ENCODE measurements at regions not wholly inside any gene's neighbourhood (a gene's known extent, or its start where the extent isn't known, plus 50 kb on each side); places are given as distances from the start of the nearest gene placed in this dataset.
"Not testable (repeated sequence)": the region's sequence is repeated elsewhere in the genome, so short reads cannot be mapped to it uniquely, and the experiment has no call there.

- intact Hi-C loops (cut with DNase I) = no loop called here
- DNase-seq = no peak
Observed at GRCh38 chr4:4655011-4655410, 113.2 kb upstream of the STX18 start.

- intact Hi-C loops (cut with DNase I) = no loop called here
- no peak for DNase-seq
Observed at GRCh38 chr4:4651811-4652755, 110.2 kb upstream of the STX18 start.

GRCh38 chr4:4647041-4647440 is 105.2 kb upstream of the STX18 start:
- intact Hi-C loops (cut with DNase I) = no loop called here
- DNase-seq = no peak

- no peak for DNase-seq
- intact Hi-C loops (cut with DNase I) = no loop called here
Observed at GRCh38 chr4:4645743-4646142, 103.9 kb upstream of the STX18 start.

- intact Hi-C loops (cut with DNase I) = not testable (repeated sequence)
Observed at GRCh38 chr4:4644277-4644676, 102.4 kb upstream of the STX18 start.

GRCh38 chr4:4643743-4644142 is 101.9 kb upstream of the STX18 start:
- intact Hi-C loops (cut with DNase I); DNase-seq: not testable (repeated sequence)

More at GRCh38 chr4:4644277-4644676, 102.4 kb upstream of the STX18 start:
- not testable (repeated sequence) for DNase-seq

GRCh38 chr4:4643306-4643705 is 101.5 kb upstream of the STX18 start:
- no peak for DNase-seq
- intact Hi-C loops (cut with DNase I) = no loop called here

GRCh38 chr4:4642496-4643000 is 100.7 kb upstream of the STX18 start:
- no peak for DNase-seq
- intact Hi-C loops (cut with DNase I) = no loop called here

- DNase-seq = no peak
Observed at GRCh38 chr4:4641661-4642495, 100.0 kb upstream of the STX18 start.

GRCh38 chr4:4641254-4641653 is 99.4 kb upstream of the STX18 start:
- intact Hi-C loops (cut with DNase I) = no loop called here
- no peak for DNase-seq

More at GRCh38 chr4:4641661-4642495, 100.0 kb upstream of the STX18 start:
- intact Hi-C loops (cut with DNase I) = no loop called here

- intact Hi-C loops (cut with DNase I) = no loop called here
- DNase-seq = no peak
Observed at GRCh38 chr4:4640692-4641091, 98.8 kb upstream of the STX18 start.

- DNase-seq = no peak
- intact Hi-C loops (cut with DNase I) = no loop called here
Observed at GRCh38 chr4:4639370-4639769, 97.5 kb upstream of the STX18 start.

GRCh38 chr4:4637710-4638109 is 95.9 kb upstream of the STX18 start:
- DNase-seq = no peak
- intact Hi-C loops (cut with DNase I) = no loop called here

GRCh38 chr4:4633431-4633830 is 91.6 kb upstream of the STX18 start:
- DNase-seq = no peak
- intact Hi-C loops (cut with DNase I) = no loop called here

GRCh38 chr4:4631150-4631549 is 89.3 kb upstream of the STX18 start:
- intact Hi-C loops (cut with DNase I) = no loop called here
- DNase-seq = no peak

- no peak for DNase-seq
- intact Hi-C loops (cut with DNase I) = no loop called here
Observed at GRCh38 chr4:4627906-4628305, 86.1 kb upstream of the STX18 start.

GRCh38 chr4:4627111-4627510 is 85.3 kb upstream of the STX18 start:
- intact Hi-C loops (cut with DNase I) = no loop called here
- DNase-seq = no peak

- intact Hi-C loops (cut with DNase I) = no loop called here
- no peak for DNase-seq
Observed at GRCh38 chr4:4625488-4625887, 83.6 kb upstream of the STX18 start.

GRCh38 chr4:4624276-4624897 is 82.5 kb upstream of the STX18 start:
- intact Hi-C loops (cut with DNase I) = no loop called here

GRCh38 chr4:4619821-4620220 is 78.0 kb upstream of the STX18 start:
- intact Hi-C loops (cut with DNase I) = no loop called here
- no peak for DNase-seq

More at GRCh38 chr4:4624276-4624897, 82.5 kb upstream of the STX18 start:
- DNase-seq = no peak

All from head of caudate nucleus (tissue), 42 donors.